HG02610 (cell line): ENCODE measurements at regions not wholly inside any gene's neighbourhood (a gene's known extent, or its start where the extent isn't known, plus 50 kb on each side); places are given as distances from the start of the nearest gene placed in this dataset.

Source experiments
- ATAC-seq: cut with Tn5 transposase; IDR thresholded peaks from one replicate; pipeline ENCODE4 v1.9.1; 2021; ENCODE audit warnings: mild to moderate bottlenecking, moderate library complexity; ENCODE audit not compliant: unreplicated experiment

DNA sequence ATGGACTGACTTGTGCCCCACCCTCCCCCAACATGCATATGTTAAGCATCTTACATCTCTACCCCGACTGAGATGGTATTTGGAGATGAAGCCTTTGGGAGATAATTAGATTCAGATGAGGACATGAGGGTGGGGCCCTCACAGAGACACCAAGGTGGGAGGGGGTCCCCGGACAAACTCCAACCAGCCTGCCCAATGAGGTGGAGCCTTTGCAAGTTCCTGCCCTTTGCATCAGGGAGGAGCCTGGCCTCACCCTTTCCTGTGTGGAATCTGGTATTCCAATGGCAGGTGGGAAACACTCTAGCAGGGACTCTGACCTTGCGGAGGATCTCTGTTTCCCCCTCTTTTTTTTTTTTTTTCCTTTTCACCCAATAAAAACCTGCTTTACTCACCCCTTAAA, 589.9 kb upstream of the BOD1L1 start:
- ATAC-seq: no peak

GRCh38 chr4:14218641-14219040, 591.1 kb upstream of the BOD1L1 start:
- ATAC-seq: no peak

GRCh38 chr4:14221176-14221575, 593.7 kb upstream of the BOD1L1 start:
- ATAC-seq: no peak

- ATAC-seq: no peak
Measured at GRCh38 chr4:14222377-14223029, 595.0 kb upstream of the BOD1L1 start.

DNA sequence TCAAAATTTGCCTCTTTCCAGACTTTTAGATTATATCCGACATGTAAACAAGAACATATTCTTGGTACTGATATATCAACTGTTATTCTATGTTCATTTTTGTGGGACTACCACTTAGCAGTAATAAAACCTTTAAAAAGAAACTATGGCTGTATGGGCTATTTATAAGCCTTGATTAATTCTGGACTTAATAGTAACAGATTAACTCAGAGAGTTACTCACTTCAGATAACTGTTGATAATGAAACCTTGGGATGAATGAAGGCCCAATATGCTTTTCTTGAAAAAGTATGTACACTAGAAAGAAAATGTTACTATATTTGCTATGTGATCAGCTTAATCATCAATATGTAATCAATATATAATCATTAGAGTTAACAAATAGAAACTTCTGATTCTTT, 595.9 kb upstream of the BOD1L1 start:
- ATAC-seq: no peak

- ATAC-seq: no peak
Measured at GRCh38 chr4:14225688-14226207, 598.2 kb upstream of the BOD1L1 start.

DNA sequence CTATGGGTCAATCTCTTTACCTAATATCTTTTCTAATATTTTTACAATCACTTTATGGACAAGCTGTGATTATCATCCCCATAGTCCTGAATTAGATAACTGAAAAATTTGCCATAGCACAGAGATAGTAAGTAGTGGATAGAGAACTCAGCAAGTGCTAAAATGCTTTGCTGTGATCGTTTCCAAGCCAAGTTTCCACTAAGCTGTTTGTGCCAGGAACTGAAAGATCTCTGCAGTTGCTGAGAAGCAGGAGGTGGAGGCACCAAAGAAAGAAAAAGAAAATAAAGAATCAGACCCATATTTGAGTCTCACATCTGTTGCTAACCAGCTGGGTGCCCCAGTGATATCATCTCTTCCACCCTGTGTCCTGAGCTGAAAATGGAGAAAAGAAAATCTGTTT, 605.6 kb upstream of the BOD1L1 start:
- ATAC-seq: no peak

GRCh38 chr4:14234307-14234706, 606.8 kb upstream of the BOD1L1 start:
- ATAC-seq: no peak

DNA sequence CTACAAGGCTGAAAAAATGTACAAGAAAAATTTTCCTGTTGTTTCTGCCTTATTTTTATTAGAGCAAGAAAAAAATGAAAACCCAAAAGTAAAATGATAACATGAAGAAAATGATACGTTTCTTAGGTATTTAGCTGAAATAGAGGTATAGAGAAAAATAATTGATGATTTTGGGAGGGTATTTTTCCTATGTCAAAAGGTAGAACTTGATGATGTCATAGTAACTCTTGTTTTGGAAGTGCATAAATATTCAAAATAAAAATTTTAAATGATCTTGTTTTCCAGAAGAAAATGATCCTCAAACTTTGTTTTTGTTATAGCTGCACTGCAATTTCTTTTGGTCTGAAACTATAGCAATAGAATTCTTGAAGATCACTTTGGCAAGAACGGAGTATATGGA, 608.8 kb upstream of the BOD1L1 start:
- ATAC-seq: no peak

GRCh38 chr4:14237911-14238310, 610.4 kb upstream of the BOD1L1 start:
- no peak for ATAC-seq

DNA sequence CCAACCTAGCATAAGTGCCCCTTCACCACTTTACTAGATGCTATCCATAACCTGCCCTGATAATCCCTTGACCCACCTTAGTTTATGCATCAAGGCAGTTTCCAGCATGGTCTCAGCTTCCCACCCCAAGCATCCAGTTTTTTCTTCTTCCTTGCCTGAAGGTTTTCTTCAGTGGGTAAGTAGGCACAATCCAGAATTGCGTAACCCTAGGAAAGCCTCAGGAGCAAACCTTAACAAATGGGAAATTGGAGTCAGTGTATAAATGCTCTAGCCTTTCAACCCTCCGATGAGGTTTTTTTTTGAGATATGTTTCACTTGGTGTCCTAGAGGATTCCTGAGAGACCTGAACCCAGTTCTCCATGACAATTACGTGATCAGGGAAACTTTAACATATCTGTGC, 614.0 kb upstream of the BOD1L1 start:
- ATAC-seq: no peak

DNA sequence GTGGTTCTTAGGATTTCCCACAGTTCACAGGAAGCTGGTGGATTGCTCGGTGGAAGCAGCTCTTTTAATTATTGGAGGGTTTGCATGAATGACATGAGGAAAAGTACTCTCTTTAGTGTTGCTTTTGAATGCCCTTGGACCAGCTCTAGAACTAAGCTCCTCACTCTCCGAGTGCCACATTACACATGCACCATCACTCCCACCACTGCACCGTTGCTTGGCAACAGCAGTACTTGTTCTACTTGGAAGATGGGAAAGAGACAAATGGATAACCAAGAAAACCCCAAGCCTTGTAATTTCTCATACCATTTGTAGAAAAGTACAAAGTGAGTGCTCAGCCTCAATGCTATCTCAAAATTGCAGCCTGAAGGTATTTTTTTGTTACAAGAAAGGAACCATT, 620.2 kb upstream of the BOD1L1 start:
- ATAC-seq: no peak

- no peak for ATAC-seq
Measured at GRCh38 chr4:14249226-14249625, 621.7 kb upstream of the BOD1L1 start.

DNA sequence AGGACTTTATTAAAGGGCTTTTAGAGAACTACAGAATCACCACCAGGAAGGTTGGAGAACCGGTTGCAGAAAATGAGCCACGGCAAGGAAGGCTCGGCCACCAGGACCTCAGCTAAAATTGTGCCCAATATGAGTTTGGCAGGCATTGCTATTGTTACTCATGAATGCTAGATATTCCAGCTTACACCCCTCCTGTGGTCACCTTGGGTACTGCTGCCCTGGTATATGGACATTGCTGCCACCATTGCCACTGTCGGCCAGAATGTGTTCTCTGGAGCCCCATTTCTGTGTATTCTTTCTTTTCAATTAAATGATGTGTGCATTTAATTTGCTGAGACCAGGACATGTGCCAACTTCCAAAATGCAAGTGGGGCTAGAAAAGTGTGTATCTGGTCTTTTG, 626.7 kb upstream of the BOD1L1 start:
- peak; percentile 39 for ATAC-seq

DNA sequence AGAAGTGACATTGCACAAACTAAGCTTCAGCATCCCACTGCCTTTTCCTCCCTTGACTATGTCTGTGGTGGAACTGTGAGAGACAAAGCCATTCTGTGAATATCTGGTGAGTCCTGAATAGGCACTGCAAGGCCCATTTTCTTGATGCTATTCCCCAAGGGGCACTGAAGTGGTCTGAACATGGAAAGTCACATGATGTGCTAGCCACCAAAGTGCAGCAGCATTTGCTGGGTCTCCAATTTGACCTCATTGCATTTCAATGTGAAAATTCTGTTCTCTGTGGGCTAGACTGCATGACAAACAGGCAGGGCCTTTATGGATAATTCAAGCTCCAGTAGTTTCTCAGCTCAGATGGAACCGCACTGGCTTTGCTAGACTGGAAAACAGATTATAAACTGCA, 627.4 kb upstream of the BOD1L1 start:
- ATAC-seq: no peak

GRCh38 chr4:14257903-14258302, 630.4 kb upstream of the BOD1L1 start:
- no peak for ATAC-seq

- ATAC-seq: no peak
Measured at GRCh38 chr4:14259936-14260335, 632.4 kb upstream of the BOD1L1 start.

- ATAC-seq: no peak
Measured at GRCh38 chr4:14260591-14260990, 633.1 kb upstream of the BOD1L1 start.

DNA sequence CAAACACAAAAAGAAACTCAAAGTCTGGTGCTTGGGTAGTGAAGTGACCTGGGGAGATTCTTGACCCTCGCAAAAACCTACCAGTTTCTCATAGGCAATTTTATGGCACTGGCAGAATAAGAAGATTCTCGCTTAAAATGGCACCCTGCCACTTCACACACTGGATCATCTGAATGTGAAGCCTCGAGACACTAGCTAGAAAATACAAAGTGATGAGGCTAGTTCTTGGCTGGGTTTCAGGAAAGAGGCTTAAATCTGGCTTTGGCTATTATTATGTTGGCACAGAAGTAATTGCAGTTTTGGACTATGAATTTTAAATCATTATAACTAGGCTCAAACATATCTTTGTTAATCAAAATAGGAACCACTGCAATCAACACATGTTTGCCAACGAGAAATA, 634.7 kb upstream of the BOD1L1 start:
- no peak for ATAC-seq

- no peak for ATAC-seq
Measured at GRCh38 chr4:14264437-14264836, 636.9 kb upstream of the BOD1L1 start.

DNA sequence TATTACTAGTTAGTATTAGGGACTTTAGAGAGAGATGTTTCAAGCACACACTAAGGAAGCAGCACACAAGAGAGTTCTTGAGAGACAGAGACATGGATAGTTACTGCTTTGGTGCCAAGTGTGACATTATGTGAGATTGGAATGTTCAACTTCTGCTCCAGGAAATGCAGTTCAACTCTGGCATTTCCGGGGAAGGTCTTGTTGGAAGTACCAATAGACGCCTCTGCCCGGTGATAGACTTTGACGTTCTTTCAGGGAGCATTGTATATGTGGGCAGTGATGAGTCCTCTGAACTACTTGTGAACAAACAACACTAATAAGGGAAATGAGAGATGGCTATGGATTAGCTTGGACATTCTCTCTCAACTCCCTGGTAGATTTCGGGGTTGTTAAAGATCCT, 638.1 kb upstream of the BOD1L1 start:
- ATAC-seq: no peak

GRCh38 chr4:14267373-14268060, 640.0 kb upstream of the BOD1L1 start:
- no peak for ATAC-seq

DNA sequence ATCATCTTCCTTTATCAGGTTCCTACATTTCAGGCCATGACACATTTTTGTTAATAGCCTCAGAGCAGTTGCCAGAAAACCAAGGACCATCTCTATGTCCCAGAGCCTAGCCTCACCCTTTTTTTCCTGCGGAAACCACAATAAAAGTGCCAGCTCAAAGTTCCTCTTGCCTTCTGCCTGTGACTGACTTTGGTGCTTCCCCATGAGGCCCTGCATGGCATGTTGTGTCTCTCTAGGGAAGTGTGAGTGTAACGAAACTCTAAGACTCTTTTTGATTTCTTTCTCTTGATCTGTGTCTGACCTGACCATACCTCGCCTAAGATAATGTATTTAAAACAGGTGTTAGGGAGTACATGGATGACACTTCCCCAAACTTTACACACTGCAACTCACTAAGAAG, 642.3 kb upstream of the BOD1L1 start:
- peak; percentile 68 for ATAC-seq
